Adrenal gland (tissue), 9 donors: ENCODE measurements at regions not wholly inside any gene's neighbourhood (a gene's known extent, or its start where the extent isn't known, plus 50 kb on each side); places are given as distances from the start of the nearest gene placed in this dataset.

ENCODE experiments used
- DNase-seq, 7 donors: peaks; one replicate each; pipeline ENCODE4 v3.0.0-alpha.2; 2019 to 2020
- H3K27ac ChIP-seq, 5 donors: fragments of 200-600 bp; sonication (generic) in 4 of 5; 1 replicate in 3 of 5; 2 replicates in 2 of 5; pipeline versions ENCODE4 v1.5.1 to v1.8.0; 2016 to 2020; ENCODE audit warnings: mild to moderate bottlenecking in 1 of 5
- H3K27me3 ChIP-seq: fragments of 200-600 bp; 2 replicates; pipeline ENCODE4 v1.8.0; 2021
- H3K36me3 ChIP-seq, 2 donors: fragments of 200-600 bp; replicated peaks in 1 of 2; 1 replicate in 1 of 2; 2 replicates in 1 of 2; pipeline versions ENCODE4 v1.5.1 to v1.8.0; 2018 to 2022
- H3K4me1 ChIP-seq, 2 donors: fragments of 200-600 bp; replicated peaks in 1 of 2; 1 replicate in 1 of 2; 2 replicates in 1 of 2; pipeline versions ENCODE4 v1.5.1 to v1.8.0; 2018 to 2021
- H3K4me3 ChIP-seq, 4 donors: fragments of 200-600 bp; sonication (generic) in 3 of 4; one replicate each; pipeline ENCODE4 v1.5.1; 2016 to 2018
- H3K9me3 ChIP-seq, 3 donors: fragments of 200-600 bp; sonication (generic) in 1 of 3; replicated peaks in 1 of 3; 1 replicate in 2 of 3; 2 replicates in 1 of 3; pipeline versions ENCODE4 v1.5.1 to v1.8.0; 2016 to 2021
- CTCF ChIP-seq, 6 experiments: fragments of 450-650 bp in 4 of 6; fragments of 200-600 bp in 2 of 6; sonication (generic) in 1 of 6; IDR thresholded peaks; 1 replicate in 5 of 6; 2 replicates in 1 of 6; pipeline versions ENCODE4 v1.5.1 to v1.8.0; 2016 to 2021; ENCODE audit warnings: antibody characterized with exemption in 6 of 6, mild to moderate bottlenecking in 2 of 6, moderate library complexity in 1 of 6
- POLR2A ChIP-seq, 2 donors: fragments of 450-650 bp; IDR thresholded peaks; one replicate each; pipeline ENCODE4 v1.6.1; 2017; ENCODE audit warnings: antibody characterized with exemption in 2 of 2, mild to moderate bottlenecking in 2 of 2, moderate library complexity in 1 of 2
- WGBS, 4 donors: extraction: QIAGEN DNeasy Blood & Tissue Kit in 2 of 4; methylation state at CpG; one replicate each; pipeline versions ENCODE4 v1.1.5 to v1.1.7; 2013 to 2017; 5-methylcytosine and 5-hydroxymethylcytosine counted together
- intact Hi-C, 2 donors: fragments of 100-400 bp; cut with DNase I; formaldehyde crosslinking; loops; one replicate each; pipeline versions ENCODE4 v1.14.1 to v1.15.0; 2022 to 2023
- donor health status: healthy with polysubstance abuse.
- donor health status: Bipolar disorder and iron deficiency.
- donor health status: DM: yes; HTN: yes; CAD: no.
- donor health status: DM: no; HTN: no; CAD: no.
- donor health status: DM: no; HTN: no; CAD: no.

GRCh38 chr2:42978887-42979415 lies 186.6 kb upstream of the HAAO start:
- Histone ChIP-seq H3K27ac (no peak overlapping the region), H3K36me3 (no peaks in the 10 kb centered on the region), H3K27me3 (no peaks in the 10 kb centered on the region), H3K9me3 (no peaks in the 10 kb centered on the region), H3K4me3 (no peak overlapping the region), H3K4me1 (peaks cover 3 to 11% of the 10 kb centered on the region in 2 donors)
- TF ChIP-seq POLR2A (IDR thresholded peaks at IDR 0.05) (no peak), CTCF (IDR thresholded peaks at IDR 0.05) (no peak)
- intact Hi-C loops = loop anchor here (5.0 to 10.0 kb wide), 4 partner anchors 46 to 506 kb away; no protein-coding TSS in a partner anchor
- WGBS, 4 donors = 85 to 93% (median 87%) methylated on average over 7 of the region's 7 CpGs
- no peak for DNase-seq

GRCh38 chr2:42978175-42978886 lies 185.9 kb upstream of the HAAO start:
- TF ChIP-seq CTCF (IDR thresholded peaks at IDR 0.05) (no peak), POLR2A (IDR thresholded peaks at IDR 0.05) (no peak)
- H3K4me3 ChIP-seq = no peak overlapping the region
- intact Hi-C loops = loop anchor here (5.0 to 10.0 kb wide), 4 partner anchors 46 to 506 kb away; no protein-coding TSS in a partner anchor
- 93 to 95% (median 95%) methylated on average over 3 to 5 of the region's 5 CpGs for WGBS, 4 donors
- H3K27ac ChIP-seq = no peak overlapping the region
- peaks cover 3 to 11% of the 10 kb centered on the region in 2 donors for H3K4me1 ChIP-seq
- DNase-seq = no peak
- H3K9me3 ChIP-seq = no peaks in the 10 kb centered on the region
- H3K36me3 ChIP-seq = no peaks in the 10 kb centered on the region
- no peaks in the 10 kb centered on the region for H3K27me3 ChIP-seq

- no peaks in the 10 kb centered on the region for H3K36me3 ChIP-seq
- WGBS, 4 donors = 83 to 91% (median 85%) methylated on average over 12 of the region's 12 CpGs
- no peak for DNase-seq
- no peak overlapping the region for H3K27ac ChIP-seq
- no peak overlapping the region for H3K4me3 ChIP-seq
- intact Hi-C loops = loop anchor here (5.0 to 10.0 kb wide), 4 partner anchors 47 to 507 kb away; no protein-coding TSS in a partner anchor
- no peaks in the 10 kb centered on the region for H3K9me3 ChIP-seq
- TF ChIP-seq POLR2A (IDR thresholded peaks at IDR 0.05) (no peak), CTCF (IDR thresholded peaks at IDR 0.05) (no peak)
- peaks cover 3 to 11% of the 10 kb centered on the region in 2 donors for H3K4me1 ChIP-seq
- H3K27me3 ChIP-seq = no peaks in the 10 kb centered on the region
These were observed 185.1 kb upstream of the HAAO start for GRCh38 chr2:42977270-42978174.

GRCh38 chr2:42976351-42976750 lies 184.0 kb upstream of the HAAO start:
- DNase-seq = no peak
- 83 to 95% (median 89%) methylated on average over 4 to 5 of the region's 5 CpGs for WGBS, 4 donors
- Histone ChIP-seq H3K27me3 (no peaks in the 10 kb centered on the region), H3K4me1 (peaks cover 3 to 11% of the 10 kb centered on the region in 2 donors), H3K36me3 (no peaks in the 10 kb centered on the region), H3K27ac (no peak overlapping the region), H3K9me3 (no peaks in the 10 kb centered on the region), H3K4me3 (no peak overlapping the region)
- intact Hi-C loops = loop anchor here (5.0 to 10.0 kb wide), 4 partner anchors 48 to 508 kb away; no protein-coding TSS in a partner anchor
- TF ChIP-seq POLR2A (IDR thresholded peaks at IDR 0.05) = no peak
- no peak for TF ChIP-seq CTCF (IDR thresholded peaks at IDR 0.05)
